A673 (cell line): ENCODE measurements at regions not wholly inside any gene's neighbourhood (a gene's known extent, or its start where the extent isn't known, plus 50 kb on each side); places are given as distances from the start of the nearest gene placed in this dataset.
"Not testable (repeated sequence)": the region's sequence is repeated elsewhere in the genome, so short reads cannot be mapped to it uniquely, and the experiment has no call there.

Source experiments
- CTCF ChIP-seq: fragments of 300-800, 200-600 bp; sonication (generic); conservative IDR thresholded peaks from 2 replicates; pipeline ENCODE4 v1.5.1; 2017; ENCODE audit warnings: low read depth, mild to moderate bottlenecking, antibody characterized with exemption, low read length, moderate library complexity, mixed read lengths
- EZH2 ChIP-seq: fragments of 200-600 bp; sonication (generic); IDR thresholded peaks from 2 replicates; pipeline ENCODE4 v1.6.1; 2017; ENCODE audit warnings: borderline replicate concordance, low read depth, mild to moderate bottlenecking, mixed read lengths, antibody characterized with exemption, low read length; ENCODE audit not compliant: poor library complexity, severe bottlenecking

GRCh38 chr11:67804435-67805252 lies 130.2 kb upstream of the ALDH3B2 start:
- TF ChIP-seq CTCF: 0 out of 2 replicates have a peak, but pooled peaks have one; percentile 12
- TF ChIP-seq EZH2: not testable (repeated sequence)
